Ureter (tissue), 1 donor: ENCODE measurements at regions not wholly inside any gene's neighbourhood (a gene's known extent, or its start where the extent isn't known, plus 50 kb on each side); places are given as distances from the start of the nearest gene placed in this dataset.

Experiments
- DNase-seq: peaks from one replicate; pipeline ENCODE4 v3.0.0-alpha.2; 2020; ENCODE audit warnings: low spot score
- donor health status: DM: yes; HTN: yes; CAD: no.

- no peak for DNase-seq
These were observed 158.5 kb downstream of the COPS8 start for GRCh38 chr2:237244178-237244577.

DNA sequence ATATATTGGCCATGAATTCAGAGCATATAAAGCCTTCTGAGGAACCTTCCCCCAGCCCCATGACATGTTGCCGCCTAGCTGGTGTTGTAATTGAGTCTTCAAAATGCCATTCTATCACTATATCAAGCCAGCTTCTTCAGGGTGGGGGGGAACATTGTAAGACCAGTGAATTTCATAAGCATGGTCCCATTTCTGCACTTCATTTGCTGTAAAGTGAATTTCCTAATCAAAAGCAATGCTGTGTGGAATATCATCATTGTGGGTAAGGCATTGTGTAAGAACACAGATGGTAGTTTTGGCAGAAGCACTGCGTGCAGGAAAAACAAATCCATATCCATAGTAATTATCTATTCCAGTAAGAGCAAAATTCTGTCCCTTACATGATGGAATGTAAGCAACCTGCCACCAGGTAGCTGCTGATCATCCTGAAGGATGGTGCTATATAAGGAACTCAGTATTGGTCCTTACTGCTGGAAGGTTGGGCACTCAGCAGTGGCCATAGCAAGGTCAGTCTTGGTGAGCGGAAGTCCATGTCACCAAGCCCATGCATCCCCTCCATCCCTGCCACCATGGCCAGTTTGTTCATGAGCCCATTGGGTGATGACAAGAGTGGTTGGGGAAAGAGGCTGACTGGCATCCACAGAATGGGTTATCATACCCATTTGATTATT is 159.4 kb downstream of the COPS8 start:
- DNase-seq: no peak

DNA sequence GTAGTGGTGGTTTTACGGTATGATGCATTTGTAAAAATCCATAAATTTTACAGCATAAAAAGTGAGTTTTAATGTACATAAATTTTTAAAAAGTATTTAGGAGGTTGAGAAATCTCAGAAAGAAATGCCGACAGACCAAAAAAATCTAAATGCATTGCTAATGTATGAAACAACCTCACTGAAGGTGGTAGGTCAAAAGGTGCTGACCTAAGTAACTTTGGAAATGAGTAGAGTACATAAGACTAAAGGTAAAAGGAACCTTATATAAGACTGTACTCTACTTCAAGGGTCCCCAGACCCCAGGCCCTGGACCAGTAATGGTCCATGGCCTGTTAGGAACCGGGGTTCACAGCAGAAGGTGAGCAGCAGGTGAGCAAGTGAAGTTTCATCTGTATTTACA is 163.4 kb downstream of the COL6A3 start:
- no peak for DNase-seq

- DNase-seq: no peak
These were observed 162.0 kb downstream of the COL6A3 start for GRCh38 chr2:237251986-237252385.

DNA sequence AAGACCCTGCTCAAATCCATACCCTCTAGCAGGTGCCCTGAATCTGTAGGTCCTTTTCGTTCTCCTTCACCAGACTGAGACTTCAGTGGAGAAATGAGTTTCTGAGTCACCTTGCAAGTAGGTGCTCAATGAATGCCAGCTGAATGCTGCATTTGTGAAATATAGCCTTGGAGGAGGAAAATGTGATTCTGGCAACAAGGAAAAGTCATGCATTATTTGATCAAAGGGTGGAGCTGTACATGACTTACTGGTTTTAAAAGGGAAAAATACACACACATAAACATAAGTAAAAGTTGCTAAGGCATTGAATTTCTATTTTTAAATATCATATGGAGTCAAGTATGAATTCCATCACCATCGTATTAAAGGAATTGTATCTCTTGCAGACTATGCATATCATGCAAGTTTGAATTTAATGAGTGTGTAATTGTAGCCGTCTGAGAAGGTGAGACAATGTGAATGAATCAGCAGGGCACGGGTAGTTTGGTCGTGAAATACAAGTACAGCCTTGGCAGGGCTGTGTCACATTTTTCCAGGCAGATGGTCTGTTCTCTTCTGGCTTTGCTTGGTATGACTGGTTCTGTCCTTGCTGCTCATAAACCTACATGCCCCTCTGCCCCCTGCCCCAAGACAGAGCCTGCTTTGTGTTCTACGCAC is 160.8 kb downstream of the COL6A3 start:
- DNase-seq: no peak

GRCh38 chr2:237254369-237254861 is 159.5 kb downstream of the COL6A3 start:
- DNase-seq: no peak

- no peak for DNase-seq
These were observed 158.9 kb downstream of the COL6A3 start for GRCh38 chr2:237254911-237255578.

DNA sequence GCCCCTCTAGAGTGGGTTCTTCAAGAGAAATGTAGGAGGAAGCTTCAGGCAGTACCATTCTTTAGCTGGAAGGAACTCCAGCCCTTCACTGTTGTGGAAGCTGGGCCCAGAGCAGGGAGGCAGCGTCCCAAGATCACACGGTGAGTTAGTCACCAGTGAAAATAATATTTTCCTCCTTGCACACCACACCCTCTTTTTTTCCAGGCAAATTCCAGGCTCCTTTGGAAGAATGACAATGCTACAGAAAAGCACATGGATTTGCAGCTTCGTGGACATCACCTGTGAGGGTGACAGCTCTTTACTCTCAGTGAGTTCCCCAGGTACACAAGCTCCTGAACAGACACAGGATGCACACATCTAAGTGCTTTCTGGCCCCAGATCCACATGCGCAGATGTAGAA is 157.1 kb downstream of the COL6A3 start:
- no peak for DNase-seq

DNA sequence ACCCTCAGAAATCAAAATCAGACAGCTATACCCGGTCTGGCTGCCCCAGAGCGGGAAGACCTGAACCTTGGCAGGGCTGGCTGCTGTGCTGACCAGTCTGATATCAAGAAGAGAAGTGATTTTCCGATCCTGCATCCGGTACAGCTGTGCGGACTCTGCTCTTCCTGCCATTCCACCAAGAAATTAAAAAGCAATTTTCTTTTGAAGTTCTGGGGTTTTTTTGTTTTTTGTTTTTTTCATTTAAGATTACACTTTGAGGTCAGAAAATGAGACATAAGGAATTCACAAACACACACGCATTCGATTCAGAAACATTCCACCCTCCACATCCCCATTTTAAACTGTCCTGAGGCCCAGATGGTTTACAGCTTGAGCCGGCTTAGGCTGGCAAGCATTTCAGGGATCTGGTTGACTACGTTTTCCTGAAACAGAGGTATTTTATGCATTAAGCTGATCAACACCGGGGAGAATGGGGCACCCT is 156.5 kb downstream of the COL6A3 start:
- no peak for DNase-seq

- DNase-seq: no peak
These were observed 155.8 kb downstream of the COL6A3 start for GRCh38 chr2:237258116-237258515.

GRCh38 chr2:237258615-237259014 is 155.3 kb downstream of the COL6A3 start:
- DNase-seq: no peak

GRCh38 chr2:237259201-237259600 is 154.8 kb downstream of the COL6A3 start:
- no peak for DNase-seq

DNA sequence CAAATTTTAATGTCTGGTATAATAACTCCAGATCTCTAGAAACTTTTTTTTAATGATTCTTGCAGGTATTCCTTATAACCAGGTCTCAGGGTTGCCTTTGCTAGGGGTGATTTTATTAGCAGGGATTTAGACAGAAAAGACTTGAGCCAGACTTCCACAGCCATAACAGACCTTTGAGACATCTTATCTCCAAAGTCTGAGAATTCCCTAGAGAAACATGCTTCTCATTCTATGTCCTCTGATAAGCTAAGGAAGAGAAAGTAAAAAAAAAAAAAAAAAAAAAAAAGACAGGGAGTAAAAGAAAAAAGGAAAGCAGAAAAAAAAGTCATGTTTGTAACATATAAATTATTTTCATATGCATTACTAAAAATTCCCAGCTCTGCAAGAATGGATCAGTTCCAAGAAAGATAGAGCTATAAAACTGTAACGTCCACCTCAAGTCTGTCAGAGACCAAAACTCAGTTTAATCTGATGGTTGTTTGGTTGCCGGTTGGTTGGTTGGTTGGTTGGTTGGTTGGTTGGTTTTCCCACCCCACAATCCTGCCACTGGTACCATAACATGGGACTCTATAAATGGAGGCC is 153.8 kb downstream of the COL6A3 start:
- no peak for DNase-seq

- no peak for DNase-seq
These were observed 153.3 kb downstream of the COL6A3 start for GRCh38 chr2:237260686-237261085.

DNA sequence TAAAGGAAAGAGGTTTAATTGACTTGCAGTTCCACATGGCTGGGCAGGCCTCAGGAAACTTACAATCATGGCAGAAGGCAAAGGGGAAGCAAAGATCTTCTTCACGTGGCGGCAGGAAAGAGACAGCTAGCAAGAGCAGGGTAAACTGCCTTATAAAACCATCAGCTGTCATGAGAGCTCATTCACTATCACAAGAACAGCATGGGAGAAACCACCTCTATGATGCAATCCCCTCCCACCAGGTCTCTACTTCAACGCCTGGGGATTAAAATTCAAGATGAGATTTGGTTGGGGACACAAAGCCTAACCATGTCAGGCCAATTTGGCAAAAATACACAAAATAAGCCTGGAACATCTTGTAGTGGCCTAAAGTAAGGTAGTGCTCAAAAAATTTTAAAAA is 152.6 kb downstream of the COL6A3 start:
- DNase-seq: no peak

DNA sequence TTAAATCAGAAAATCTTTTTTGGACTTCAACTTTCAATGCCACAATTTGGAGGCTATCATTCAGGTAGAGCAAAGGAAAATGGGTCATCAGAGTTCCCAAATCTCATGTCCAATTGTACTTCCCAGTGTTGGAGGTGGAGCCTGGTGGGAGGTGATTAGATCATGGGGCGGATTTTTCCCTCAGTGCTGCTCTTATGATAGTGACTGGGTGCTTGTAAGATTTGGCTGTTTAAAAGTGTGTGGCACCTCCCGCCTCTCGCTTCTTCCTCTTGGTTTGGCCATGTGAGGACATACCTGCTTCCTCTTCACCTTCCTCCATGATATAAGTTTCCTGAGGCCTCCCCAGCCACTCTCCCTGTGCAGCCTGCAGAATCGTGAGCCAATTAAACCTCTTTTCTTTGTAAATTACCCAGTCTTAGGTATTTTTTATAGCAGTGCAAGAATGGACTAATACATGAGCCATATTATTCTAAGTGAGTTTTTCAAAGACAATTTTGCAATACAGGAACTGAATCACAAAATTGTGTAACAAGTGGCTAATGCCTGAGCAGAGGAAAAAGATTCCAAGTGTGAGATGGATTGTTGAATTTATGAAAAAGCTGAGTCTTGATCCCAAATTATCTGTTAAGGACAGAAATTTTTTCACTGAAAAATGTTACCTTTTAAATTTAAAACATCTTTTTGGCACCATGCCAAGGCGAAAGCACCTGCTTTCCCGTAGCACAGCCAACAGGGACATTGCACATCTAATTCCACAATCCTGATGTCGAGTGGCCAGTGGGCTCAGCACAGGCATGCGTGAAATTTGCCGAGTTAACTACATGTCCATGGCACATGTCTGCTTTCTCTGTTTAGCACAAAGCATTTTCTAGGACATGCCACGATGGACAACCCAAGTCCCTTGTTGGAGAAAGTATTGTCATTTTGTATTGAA is 150.9 kb downstream of the COL6A3 start:
- no peak for DNase-seq

DNA sequence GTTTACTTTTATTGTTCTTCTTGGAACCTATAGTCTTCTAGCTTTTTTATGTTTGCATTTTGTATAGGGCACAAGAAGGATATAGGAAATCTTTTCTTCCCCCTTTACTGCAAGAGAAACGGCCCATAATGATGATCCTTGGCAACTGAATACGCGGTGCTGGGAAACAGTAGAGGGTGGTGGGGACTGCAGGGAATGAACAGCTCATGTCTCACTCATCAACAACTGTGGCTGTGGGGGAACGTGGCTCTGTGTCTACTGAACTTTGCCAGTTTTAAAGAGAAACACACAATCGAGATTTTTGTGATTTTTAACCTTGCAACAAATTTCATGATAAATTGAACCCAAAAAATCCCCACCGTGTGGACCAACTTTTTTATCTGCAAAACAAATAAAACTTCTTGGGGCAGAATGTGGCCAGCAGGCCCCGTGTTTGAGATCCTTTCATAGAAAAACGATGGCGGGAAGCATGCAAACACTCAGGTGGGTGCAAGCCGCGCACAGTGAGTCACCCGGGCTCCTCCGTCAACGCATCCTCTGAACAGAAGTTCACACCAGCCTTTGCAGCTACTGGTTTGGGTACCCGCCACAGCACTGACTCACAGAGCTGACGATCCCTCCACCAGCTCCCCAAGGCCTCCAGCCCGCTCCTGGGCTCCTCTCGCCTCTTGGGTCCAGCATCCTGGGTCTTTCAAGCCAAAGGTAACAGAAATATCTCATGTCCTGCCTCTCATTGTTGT is 149.3 kb downstream of the COL6A3 start:
- no peak for DNase-seq

DNA sequence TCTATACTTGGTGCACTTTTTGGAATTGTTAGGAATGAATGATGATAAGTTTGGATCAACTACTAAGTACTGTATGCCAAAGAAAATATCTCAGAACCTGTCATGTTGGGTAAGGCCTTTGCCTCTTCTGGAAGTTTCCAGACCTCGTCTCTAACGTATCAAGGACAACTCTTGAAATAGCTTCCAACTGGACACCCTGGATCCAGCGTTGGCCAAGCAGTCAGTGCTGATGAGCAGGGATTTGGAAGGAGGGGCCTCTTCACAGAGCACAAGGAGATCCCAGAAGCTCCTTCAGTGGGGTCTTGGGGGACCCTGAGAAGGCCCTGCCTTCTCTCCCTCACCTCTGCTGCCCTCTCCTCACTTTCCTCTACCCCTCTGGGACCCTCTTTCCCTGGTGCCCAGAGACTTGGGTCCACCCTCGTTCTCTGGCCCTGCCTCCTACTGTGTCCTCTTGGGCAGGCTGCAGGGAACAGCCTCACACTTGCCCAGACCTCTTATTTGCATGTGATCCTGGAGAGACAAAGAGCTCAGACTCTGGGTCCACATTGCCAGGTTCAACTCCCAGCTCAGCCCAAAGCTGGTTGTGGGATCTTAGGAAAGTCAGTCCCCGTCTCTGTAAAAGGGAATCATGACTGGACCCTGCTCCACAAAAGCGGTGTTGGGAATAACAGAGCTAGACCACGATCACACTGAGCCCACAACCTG is 145.8 kb downstream of the COL6A3 start:
- DNase-seq: no peak

DNA sequence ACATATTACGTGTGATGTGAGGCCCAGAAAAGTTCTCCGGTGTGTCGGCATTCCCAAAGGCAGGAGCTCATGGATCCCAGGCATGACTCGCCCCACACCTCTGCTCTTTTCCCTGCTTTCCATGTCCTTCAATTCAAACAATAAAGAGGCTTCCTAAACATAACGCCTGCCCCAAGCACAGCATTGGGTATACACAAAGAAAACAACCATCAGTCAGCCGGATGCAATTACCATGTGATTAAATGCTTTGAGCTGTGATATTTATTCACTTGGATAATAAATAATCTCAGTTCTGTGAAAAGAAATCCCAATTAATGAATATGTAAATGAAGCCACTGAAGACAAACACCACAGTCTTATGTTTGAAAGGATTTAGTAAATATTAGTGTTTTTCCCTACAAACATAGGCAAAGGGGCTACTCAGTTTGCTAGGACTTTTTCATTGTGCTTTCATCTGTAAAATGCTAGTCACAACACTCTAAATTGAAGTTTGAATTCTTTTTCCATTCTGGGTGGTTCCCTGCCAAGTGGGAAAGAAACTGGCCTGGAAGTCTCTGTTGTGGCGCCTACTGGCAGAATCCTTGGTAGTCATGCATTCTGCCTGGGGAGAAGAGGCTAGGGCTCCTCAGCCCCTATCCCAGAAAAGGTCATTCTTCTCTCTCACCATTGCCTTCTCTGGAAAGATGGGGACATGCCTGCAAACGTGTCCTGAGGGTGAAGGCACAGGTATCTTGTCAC is 144.7 kb downstream of the COL6A3 start:
- DNase-seq: no peak
